HG03439 (cell line): ENCODE measurements at regions not wholly inside any gene's neighbourhood (a gene's known extent, or its start where the extent isn't known, plus 50 kb on each side); places are given as distances from the start of the nearest gene placed in this dataset.
"Not testable (repeated sequence)": the region's sequence is repeated elsewhere in the genome, so short reads cannot be mapped to it uniquely, and the experiment has no call there.

Experiments used
- ATAC-seq: cut with Tn5 transposase; IDR thresholded peaks from one replicate; pipeline ENCODE4 v1.9.1; 2021; ENCODE audit warnings: mild to moderate bottlenecking, moderate library complexity; ENCODE audit not compliant: unreplicated experiment

DNA sequence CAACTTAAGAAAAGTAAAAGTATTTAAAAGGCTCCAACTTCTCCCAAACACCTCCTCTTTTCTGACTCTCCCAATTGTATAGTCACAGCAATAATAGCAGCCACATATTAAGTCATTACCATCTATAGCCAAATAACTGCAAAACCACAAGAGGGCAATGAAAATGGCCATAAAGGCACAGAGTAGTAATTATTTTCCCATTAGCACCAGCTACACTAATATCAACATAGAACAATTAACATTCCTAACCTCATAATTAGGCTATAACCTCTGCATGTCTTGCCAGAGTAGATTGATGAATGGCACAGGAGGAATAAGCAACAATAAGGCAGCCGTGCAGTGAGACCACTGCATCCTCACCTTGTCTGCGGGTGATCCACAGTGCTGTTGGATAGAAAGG, 226.4 kb upstream of the SERP2 start:
- no peak for ATAC-seq

DNA sequence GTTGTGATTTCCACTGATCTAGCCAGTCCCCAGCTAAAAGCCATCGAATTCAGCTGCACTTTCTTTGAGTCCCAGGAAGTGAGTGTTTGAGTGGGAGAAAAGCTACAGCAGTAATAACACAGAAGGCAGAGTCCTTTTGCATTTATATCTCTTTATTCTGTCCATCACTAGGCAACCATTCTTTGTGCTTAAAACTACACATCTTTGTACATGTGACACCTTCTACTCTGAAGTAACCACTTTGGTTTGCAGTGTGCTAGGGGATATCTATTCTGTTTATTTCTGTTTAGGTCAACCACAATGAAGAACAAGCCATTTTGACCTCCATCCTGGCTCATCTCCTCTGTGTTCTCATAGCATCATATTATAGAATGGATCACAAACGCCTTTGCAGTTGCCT, 226.0 kb upstream of the SERP2 start:
- ATAC-seq: no peak

DNA sequence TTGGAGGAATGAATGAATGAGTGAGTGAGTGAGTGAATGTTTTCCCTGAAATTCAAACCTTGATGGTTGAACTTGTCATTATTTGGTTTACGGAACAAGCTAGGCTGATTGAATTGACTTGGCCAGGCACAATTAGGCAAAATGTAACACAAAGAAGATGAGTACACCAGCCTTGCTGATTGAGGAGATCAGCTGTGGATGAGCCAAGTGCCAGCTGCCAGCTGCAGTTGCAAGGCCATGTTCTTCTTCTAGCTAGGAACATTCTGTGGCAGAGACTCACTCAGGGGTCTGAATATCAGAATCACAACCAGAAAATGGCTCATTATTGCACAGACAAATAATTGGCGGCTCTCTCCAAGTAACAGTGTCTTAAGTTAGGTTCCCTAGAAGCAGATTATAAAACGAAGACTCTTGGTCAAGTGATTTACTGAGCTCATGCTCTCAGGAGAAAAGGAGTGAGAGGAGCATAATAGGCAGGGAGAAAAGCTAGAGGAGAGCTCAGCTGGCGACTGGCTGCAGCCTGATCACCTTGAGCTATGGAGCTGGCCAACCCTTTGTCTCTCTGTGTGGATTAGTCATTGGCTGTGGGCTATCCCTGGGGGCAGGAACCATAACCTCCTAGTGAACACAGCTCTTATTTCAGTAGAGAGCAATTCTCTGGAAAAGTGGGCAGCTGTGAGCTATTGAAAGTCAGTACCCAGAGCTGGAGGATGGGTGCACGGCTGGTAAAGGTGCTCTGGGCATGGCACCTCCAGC, 225.3 kb upstream of the SERP2 start:
- no peak for ATAC-seq

DNA sequence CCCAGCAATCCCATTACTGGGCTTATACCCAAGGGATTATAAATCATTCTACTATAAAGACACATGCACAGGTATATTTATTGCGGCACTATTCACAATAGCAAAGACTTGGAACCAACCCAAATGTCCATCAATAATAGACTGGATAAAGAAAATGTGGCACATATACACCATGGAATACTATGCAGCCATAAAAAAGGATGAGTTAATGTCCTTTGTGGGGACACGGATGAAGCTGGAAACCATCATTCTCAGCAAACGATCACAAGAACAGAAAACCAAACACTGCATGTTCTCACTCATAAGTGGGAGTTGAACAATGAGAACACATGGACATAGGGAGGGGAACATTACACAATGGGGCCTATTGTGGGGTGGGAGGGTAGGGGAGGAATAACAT, 224.4 kb upstream of the SERP2 start:
- not testable (repeated sequence) for ATAC-seq

DNA sequence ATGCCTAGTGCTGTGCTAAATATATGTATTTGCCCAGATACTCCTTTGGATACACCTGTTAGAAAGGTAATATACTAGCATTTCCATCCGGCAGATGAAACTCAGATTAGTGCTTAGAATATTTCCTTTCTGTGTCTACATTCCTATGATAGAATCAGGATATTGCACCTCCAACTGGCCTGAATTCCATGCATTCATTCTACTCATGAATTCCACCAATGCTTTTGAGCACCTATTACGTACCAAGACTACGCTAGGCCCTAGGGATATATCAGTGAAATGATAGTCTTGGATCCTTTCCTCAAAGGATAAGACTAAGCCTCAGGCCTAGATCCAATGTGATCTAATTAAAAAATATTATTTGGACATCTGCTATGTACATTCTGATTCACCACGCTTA, 223.8 kb upstream of the SERP2 start:
- no peak for ATAC-seq

DNA sequence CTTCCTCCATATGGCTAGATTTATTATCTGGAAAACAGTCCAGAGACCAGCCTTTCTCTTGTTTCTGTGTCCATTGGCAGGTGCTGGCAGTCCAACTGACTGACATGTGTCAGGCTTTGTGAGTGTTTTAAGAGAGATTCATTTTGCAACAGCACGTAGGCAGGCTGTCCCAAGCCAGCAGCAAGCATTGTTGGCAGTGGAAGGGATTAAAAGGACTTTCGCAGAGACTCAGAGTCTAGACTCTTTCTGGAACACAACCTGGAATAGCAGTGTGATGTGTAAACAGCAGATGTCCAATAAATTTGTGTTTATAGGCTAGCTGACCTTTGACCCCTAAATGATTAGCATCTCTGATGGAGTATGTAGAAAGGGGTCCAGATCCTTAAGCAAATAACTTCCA, 222.2 kb upstream of the SERP2 start:
- ATAC-seq: no peak

DNA sequence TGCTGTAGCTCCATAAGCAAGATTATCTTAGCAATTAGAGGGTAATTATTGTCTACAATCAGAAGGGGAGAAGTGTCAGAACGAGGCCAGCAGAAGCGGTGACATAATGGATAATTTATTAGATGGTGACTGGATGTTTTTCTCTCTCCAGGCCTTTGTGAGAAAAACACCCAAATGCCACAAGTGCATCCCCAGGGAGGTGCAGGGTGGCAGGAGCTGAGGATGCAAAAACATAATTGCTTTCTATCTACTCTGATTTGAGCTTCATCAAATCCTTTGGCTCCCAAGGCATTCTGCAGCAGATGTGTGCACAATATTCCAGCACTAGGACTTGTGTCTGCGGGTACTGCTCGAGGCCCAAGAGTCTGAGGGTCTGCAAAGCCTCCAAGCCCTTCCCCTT, 220.1 kb upstream of the SERP2 start:
- ATAC-seq: no peak

DNA sequence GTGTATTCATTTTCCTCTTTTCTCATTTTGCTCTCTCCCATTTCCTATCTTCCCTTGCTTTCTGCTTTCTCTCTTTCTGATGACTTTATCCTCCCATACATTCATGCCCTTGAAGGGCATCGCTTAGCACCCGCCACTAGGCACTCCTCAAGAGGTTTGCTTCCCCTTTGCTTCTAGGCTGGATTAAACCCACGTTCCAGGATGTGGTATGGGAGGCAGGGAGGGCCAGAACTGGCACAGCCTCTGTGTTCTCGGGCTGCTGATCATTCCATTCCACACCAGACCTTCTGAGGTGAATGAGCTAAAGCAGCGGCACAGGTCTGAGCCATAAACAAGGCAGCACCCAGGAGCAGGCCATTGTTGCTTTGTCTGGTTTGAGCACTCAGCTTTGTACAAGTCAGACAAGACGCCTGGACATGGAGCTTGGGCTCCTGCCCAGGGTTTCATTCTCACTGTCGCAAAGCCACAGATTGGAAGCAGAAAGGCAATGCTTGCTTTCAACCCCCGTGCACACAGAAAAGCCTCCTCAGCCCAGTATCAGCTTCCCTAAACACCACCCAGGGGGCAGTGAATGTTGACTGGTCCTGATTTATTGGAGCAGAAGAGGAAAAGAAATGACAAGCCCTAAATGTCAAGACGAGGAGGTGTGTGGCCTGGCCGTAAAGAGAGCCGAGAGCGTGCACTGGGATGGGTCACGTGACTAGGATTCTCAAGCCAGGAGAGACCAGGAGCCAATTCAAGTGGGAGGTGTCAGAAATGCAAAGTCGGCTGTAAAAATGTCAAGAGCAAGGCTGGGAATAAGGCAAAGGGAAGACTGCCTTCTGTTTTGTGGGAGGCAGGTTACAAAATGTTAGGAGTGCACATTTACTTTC, 218.0 kb upstream of the SERP2 start:
- ATAC-seq: no peak

DNA sequence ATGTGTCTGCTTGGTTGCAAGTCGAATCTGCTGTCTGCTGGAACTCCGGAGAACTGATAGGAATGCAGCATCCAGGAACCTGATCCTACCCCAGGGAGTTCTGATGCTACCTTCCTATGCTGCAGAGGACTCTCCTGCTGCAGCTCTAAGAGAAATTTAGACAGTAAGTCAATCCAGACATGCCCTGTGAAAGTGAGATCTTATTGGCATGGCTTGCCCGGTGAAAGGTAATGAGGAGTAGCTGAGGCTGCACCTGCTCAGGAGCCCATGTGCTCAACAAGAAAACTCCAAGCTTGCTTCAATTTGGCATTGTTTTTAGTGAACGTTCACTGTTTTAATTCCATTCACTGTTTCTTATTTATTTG, 217.3 kb upstream of the SERP2 start:
- no peak for ATAC-seq

DNA sequence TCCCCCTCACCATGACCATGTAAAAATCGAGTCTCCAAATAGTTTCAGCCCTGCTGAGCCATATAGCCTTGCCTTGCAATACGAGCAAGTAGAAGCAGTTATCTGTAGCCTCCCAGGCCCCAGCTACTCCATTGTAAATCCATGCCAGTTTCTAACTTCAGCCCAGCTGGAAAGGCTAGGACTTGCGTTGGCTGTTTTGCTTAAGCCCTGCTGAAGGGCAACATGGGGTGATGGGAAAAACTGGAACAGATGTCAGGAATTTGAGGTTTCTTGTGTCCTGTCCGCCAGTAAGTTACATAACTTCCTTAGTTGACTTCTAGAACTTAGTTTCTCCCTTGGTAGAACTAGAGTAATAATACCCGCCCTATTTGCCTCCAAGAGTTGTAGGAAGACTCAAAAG, 216.0 kb upstream of the SERP2 start:
- no peak for ATAC-seq

DNA sequence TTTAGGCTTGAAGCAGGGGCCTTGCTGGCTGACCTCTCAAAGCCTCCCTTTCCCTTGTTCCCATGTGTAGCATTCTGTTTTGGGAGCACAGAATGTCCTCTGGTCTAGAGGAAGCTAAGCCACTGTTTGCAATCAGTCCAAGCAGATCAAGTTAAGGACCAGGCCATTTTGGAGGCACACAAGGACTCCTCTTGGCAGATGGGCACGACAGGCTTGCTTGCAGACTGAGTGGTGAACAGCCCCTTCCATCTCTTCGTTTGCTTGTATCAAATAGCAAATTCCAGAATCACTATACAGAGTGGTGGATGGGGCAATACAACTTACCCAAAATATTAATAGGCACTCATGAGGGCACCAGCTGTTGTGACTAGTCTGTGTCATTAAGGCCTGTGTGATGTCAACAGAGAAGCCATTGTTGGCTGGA, 215.5 kb upstream of the SERP2 start:
- no peak for ATAC-seq

DNA sequence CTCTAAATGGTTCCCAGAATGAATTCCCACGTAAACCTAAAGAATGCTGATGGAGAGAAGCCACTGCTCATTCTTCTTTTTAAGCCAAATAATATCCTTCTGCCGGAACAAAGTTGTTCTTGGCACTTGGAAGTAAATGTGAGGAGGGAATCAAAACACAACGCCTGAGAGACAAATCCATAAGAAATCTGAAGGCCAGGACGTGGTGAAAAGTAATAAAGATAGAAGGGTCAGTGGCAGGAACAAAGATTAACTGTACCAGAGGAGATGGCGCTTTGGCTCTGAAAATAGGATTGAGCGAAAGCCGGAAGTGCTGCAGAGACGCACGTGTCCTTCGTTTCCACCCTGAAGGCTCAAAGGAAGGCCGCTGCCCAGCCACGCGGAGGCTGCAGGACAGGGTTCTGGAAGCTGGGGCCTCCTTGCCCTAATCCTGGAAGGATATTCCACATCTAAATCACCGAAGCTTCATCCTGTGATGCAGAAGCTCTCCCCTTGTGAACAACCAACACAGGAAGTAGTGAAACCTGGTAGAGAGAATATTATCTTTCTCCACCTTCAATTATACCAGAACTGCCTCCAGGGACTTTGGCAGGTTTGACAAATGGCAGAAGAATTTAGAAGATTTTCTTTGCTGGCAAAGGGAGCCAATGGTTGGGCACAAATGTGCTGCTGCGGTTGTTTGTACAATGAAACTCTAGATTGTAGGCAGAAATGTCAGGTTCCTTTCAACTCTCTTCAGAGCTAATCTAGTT, 214.6 kb upstream of the SERP2 start:
- ATAC-seq: no peak

DNA sequence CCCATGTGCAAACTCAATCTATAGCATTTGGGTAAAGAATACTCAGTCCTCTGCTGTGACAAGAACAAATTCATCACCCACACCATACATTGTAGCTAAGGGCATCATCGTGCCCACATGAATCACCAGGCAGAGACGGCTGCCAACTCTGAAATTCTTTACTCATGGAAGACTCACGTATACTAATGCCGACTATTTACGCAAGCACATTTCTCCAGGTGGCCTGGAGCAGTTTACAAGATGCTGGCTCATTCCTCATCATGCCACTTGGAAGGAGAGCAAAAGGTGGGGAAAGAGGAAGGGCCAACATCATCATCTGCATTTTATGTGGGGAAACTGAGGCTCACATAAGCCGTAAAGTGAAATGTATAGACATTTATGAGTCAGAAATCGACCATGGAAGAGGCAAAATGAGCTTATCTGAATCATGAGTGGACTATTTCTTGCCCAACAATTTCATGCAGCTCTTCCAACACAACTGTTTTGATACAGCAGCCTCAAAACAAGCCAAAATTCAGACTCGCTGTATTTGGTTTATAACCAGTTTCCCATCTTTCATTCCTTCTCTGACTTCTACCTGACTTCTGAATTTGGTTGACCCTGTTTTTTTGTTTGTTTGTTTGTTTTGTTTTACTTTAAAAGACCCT, 213.9 kb upstream of the SERP2 start:
- ATAC-seq: no peak

DNA sequence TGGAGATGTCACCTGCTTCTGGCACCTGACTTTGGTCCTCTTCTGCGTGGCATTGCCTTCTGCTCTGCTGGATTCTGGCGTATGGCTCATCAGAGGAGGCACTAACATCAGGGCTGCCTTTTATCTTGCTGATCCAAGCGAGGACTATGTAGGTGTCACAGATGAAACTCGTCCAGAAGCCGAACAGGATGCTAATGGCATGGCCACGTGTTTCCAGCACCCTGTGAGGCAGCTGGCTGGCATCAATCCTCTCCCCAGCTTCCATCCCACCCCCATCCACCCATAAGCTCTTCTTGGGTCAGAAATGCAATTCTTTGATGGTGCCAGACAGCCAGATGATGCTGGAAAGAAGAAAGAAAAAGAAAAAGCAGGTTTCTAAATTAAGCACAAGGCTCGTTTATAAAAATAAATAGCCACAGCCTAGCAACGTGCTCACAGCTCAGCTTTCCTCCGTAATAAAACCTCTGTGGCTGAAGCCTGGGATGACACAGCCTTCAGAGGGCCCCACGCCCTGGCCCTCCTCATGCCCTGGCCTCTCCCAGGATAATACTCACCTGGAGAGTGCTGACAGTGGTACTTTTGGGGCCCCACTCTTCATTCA, 212.9 kb upstream of the SERP2 start:
- no peak for ATAC-seq

DNA sequence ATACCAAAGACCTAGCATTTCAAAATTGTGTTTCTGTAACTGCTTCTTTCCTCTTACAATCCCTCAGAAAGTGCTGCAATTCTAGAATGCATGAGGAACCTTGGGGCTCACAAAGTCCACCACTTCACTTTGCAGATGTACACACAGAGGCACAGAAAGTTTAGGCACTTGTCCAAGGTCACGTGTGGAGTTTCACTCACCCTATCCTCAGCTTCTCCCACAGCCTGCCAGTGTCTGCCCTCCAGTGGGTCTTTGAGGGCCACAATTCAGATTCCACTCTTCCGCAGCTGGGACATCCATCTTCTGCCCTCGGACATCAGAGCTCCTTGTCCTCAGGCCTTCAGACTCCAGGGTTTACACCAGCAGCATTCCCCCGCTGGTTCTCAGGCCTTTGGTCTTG, 210.5 kb upstream of the SERP2 start:
- ATAC-seq: no peak

DNA sequence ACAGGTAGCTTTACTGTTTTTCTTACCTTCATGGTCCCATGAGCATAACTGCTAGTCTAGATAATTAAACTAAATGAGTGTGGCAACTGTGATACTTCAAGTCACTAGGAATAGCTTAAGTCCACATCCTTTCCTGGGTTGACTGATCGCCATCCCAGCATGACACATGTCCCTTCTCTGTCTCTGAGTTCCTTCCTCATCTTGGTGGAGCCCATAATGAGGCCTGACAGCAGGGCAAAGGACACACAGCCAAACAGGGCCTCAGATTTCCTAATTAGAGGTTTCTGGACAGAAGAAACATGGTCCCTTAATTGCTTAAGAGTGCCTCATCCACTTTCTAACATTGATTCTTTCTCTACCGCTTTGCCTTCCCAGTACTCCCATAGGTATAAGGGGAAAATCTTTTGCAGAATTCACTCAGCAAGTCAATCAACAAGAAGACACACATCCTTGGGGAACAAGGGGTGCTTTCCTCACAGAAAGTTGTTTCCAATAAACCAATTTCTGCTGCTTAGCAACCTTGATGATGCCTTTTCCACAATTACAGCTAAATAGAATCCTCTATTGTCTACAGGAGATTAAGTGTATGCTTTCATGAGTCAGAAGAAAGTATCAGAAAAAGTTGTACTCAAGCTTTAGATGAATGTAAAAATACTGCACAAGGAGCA, 208.3 kb upstream of the SERP2 start:
- ATAC-seq: no peak

DNA sequence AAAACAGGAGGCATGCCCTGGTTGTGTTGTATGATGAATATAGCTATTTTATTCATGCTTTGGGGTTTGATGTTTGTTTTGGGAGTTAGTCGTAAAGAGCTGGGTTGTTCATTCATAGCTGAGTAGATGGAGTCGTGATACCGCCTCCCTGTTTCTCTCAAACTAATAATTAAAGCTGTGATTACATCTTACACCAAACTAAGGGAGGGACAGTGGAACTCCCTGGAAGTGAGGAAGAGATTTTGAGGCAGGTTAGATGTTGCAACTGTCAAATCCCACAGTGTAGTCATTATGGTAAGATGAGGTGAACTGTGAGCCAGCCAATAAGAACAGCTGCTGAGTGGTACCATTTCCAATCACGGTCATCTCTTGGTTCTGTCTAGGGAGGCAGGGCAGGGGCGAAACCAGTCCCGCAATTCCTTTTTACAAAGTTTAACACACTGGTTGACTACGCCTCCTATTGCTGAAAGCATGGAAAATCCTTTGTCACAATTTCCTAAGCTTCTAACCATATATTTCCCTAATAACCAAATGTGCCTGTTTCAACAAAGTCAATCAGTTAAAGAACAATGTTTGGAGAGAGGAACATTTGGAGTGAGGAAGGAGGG, 207.6 kb upstream of the SERP2 start:
- ATAC-seq: no peak

DNA sequence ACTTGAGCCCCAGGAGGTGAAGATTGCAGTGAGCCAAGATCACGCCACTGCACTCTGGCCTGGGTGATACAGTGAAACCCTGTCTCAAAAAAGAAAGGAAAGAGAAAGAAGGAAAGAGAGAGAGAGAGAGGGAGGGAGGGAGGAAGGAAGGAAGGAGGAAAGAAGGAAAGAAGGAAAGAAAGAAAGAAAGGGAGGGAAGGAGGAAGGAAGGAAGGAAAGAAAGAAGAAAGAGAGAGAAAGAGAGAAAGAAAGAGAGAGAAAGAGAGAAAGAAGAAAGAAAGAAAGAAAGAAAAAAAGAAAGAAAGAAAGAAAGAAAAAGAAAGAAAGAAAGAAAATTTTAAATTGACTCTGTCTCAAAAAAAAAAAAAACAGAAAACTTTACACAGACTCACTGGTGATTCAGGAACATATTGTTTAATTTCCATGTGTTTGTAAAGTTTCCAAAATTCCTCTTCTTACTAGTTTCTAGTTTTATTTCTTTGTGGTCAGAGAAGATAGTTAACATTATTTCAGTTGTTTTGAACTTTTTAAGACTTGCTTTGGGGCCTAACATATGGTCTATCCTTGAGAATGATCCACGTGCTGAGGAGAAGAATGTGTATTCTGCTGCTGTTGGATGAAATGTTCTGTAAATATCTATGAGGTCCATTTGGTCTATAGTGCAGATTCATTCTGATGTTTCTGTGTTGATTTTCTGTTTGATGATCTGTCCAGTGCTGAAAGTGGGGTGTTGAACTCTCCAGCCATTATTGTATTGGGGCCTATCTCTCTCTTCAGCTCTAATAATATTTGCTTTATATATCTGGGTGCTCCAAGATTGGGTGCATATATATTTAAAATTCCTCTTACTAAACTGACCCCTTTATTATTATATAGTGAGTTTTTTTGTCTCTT, 204.4 kb upstream of the SERP2 start:
- no peak for ATAC-seq

DNA sequence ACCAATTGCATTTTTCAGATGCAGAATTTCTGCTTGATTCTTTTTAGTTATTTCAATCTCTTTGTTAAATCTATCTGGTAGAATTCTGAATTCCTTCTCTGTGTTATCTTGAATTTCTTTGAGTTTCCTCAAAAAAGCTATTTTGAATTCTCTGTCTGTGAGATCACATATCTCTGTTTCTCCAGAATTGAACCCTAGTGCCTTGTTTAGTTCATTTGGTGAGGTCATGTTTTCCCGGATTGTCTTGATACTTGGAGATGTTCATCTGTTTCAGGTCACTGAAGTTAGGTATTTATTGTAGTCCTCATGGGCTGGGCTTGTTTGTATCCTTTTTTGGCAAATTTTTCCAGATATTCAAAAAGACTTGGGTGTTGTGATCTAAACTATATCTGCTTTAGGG, 202.9 kb upstream of the SERP2 start:
- no peak for ATAC-seq
